ENCODE measurements at regions not wholly inside any gene's neighbourhood (a gene's known extent, or its start where the extent isn't known, plus 50 kb on each side); places are given as distances from the start of the nearest gene placed in this dataset.

- Mint-ChIP-seq H3K27me3 (ENCODE audit: unreplicated experiment) (no peaks in the 10 kb centered on the region), H3K4me1 (ENCODE audit: low read depth, unreplicated experiment) (peaks cover 3% of the 10 kb centered on the region), H3K4me3 (ENCODE audit: unreplicated experiment) (no peak overlapping the region), H3K27ac (ENCODE audit: unreplicated experiment) (no peak overlapping the region), H3K9me3 (ENCODE audit: unreplicated experiment) (no peaks in the 10 kb centered on the region), H3K36me3 (ENCODE audit: unreplicated experiment) (no peaks in the 10 kb centered on the region)
- TF ChIP-seq, protein P1, sequence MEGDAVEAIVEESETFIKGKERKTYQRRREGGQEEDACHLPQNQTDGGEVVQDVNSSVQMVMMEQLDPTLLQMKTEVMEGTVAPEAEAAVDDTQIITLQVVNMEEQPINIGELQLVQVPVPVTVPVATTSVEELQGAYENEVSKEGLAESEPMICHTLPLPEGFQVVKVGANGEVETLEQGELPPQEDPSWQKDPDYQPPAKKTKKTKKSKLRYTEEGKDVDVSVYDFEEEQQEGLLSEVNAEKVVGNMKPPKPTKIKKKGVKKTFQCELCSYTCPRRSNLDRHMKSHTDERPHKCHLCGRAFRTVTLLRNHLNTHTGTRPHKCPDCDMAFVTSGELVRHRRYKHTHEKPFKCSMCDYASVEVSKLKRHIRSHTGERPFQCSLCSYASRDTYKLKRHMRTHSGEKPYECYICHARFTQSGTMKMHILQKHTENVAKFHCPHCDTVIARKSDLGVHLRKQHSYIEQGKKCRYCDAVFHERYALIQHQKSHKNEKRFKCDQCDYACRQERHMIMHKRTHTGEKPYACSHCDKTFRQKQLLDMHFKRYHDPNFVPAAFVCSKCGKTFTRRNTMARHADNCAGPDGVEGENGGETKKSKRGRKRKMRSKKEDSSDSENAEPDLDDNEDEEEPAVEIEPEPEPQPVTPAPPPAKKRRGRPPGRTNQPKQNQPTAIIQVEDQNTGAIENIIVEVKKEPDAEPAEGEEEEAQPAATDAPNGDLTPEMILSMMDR (IDR thresholded peaks at IDR 0.05; ENCODE audit: partially characterized antibody, unreplicated experiment), result no peak
- no peak for DNase-seq
Measured at GRCh38 chr6:97572943-97573342, 289.9 kb upstream of the MMS22L start.

- no peak for DNase-seq
- Mint-ChIP-seq H3K36me3 (ENCODE audit: unreplicated experiment) (no peaks in the 10 kb centered on the region), H3K9me3 (ENCODE audit: unreplicated experiment) (no peaks in the 10 kb centered on the region), H3K4me1 (ENCODE audit: low read depth, unreplicated experiment) (peaks cover 3% of the 10 kb centered on the region), H3K27ac (ENCODE audit: unreplicated experiment) (no peak overlapping the region), H3K27me3 (ENCODE audit: unreplicated experiment) (peaks cover 2% of the 10 kb centered on the region), H3K4me3 (ENCODE audit: unreplicated experiment) (no peak overlapping the region)
- TF ChIP-seq, protein P1 (IDR thresholded peaks at IDR 0.05; ENCODE audit: partially characterized antibody, unreplicated experiment), result no peak
Measured at GRCh38 chr6:97586344-97586743, 303.3 kb upstream of the MMS22L start.

GRCh38 chr6:97591955-97592354, 308.9 kb upstream of the MMS22L start:
- Mint-ChIP-seq H3K27ac (ENCODE audit: unreplicated experiment) (no peak overlapping the region), H3K36me3 (ENCODE audit: unreplicated experiment) (no peaks in the 10 kb centered on the region), H3K27me3 (ENCODE audit: unreplicated experiment) (no peaks in the 10 kb centered on the region), H3K4me3 (ENCODE audit: unreplicated experiment) (no peak overlapping the region), H3K4me1 (ENCODE audit: low read depth, unreplicated experiment) (no peaks in the 10 kb centered on the region), H3K9me3 (ENCODE audit: unreplicated experiment) (peaks cover 5% of the 10 kb centered on the region)
- DNase-seq, result no peak
- TF ChIP-seq, protein P1 (IDR thresholded peaks at IDR 0.05; ENCODE audit: partially characterized antibody, unreplicated experiment), result no peak

GRCh38 chr6:97594844-97595243, 311.8 kb upstream of the MMS22L start:
- Mint-ChIP-seq H3K4me1 (ENCODE audit: low read depth, unreplicated experiment) (no peaks in the 10 kb centered on the region), H3K27me3 (ENCODE audit: unreplicated experiment) (no peaks in the 10 kb centered on the region), H3K36me3 (ENCODE audit: unreplicated experiment) (no peaks in the 10 kb centered on the region), H3K27ac (ENCODE audit: unreplicated experiment) (no peak overlapping the region), H3K4me3 (ENCODE audit: unreplicated experiment) (no peak overlapping the region), H3K9me3 (ENCODE audit: unreplicated experiment) (peaks cover 5% of the 10 kb centered on the region)
- no peak for DNase-seq
- TF ChIP-seq, protein P1 (IDR thresholded peaks at IDR 0.05; ENCODE audit: partially characterized antibody, unreplicated experiment), result no peak

DNA sequence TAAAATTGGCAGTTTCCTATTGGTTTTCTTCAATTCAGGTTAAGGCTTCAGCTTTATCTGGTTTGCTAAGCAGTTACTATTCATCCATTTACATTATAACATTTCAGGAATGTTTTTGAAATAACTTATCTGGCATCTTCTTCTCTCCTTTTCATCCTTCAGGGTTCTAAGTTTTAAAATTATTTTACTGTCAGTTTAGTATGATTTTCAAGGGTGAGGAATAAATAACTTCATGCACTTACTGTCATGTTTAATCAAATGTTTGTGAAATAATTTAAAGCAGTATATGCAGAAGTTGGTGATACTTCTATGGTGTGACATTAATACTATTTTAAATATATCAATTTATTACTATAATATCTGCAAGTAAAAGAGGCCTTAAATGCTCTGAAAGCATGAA, 338.1 kb upstream of the MMS22L start:
- Mint-ChIP-seq H3K27me3 (ENCODE audit: unreplicated experiment) (no peaks in the 10 kb centered on the region), H3K27ac (ENCODE audit: unreplicated experiment) (no peak overlapping the region), H3K36me3 (ENCODE audit: unreplicated experiment) (peaks cover 9% of the 10 kb centered on the region), H3K4me3 (ENCODE audit: unreplicated experiment) (no peak overlapping the region), H3K4me1 (ENCODE audit: low read depth, unreplicated experiment) (no peaks in the 10 kb centered on the region), H3K9me3 (ENCODE audit: unreplicated experiment) (peaks cover 2% of the 10 kb centered on the region)
- no peak for DNase-seq
- TF ChIP-seq, protein P1 (IDR thresholded peaks at IDR 0.05; ENCODE audit: partially characterized antibody, unreplicated experiment), result no peak

Measured in glutamatergic neuron (in vitro differentiated cells).